ENCODE measurements at regions not wholly inside any gene's neighbourhood (a gene's known extent, or its start where the extent isn't known, plus 50 kb on each side); places are given as distances from the start of the nearest gene placed in this dataset.

GRCh38 chr2:898319-898718 lies 52.3 kb upstream of the SNTG2 start:
- no peak for TF ChIP-seq ZFX (IDR thresholded peaks at IDR 0.05; ENCODE audit: borderline replicate concordance)
- TF ChIP-seq, protein P1, sequence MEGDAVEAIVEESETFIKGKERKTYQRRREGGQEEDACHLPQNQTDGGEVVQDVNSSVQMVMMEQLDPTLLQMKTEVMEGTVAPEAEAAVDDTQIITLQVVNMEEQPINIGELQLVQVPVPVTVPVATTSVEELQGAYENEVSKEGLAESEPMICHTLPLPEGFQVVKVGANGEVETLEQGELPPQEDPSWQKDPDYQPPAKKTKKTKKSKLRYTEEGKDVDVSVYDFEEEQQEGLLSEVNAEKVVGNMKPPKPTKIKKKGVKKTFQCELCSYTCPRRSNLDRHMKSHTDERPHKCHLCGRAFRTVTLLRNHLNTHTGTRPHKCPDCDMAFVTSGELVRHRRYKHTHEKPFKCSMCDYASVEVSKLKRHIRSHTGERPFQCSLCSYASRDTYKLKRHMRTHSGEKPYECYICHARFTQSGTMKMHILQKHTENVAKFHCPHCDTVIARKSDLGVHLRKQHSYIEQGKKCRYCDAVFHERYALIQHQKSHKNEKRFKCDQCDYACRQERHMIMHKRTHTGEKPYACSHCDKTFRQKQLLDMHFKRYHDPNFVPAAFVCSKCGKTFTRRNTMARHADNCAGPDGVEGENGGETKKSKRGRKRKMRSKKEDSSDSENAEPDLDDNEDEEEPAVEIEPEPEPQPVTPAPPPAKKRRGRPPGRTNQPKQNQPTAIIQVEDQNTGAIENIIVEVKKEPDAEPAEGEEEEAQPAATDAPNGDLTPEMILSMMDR (IDR thresholded peaks at IDR 0.05) = peak; percentile 32
- no peak overlapping the region for H3K27ac ChIP-seq

DNA sequence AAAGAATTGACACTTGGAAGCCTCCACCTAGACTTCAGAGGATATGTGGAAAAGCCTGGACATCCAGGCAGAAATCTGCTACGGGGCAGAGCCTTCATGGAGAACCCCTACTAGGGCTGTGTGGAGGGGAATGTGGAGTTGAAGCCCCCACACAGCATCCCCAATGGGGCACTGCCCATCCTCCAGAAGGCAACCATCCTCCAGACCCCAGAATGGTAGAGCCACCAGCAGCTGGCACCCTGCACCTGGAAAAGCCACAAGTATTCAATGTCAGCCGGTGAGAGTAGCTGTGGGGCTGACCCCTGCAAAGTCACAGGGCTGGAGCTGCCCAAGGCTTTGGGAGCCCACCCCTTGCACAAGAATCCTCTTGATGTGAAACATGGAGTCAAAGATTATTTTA lies 53.6 kb upstream of the SNTG2 start:
- H3K27ac ChIP-seq = no peak overlapping the region
- TF ChIP-seq, protein P1 (IDR thresholded peaks at IDR 0.05) = no peak
- TF ChIP-seq ZFX (IDR thresholded peaks at IDR 0.05; ENCODE audit: borderline replicate concordance) = no peak

DNA sequence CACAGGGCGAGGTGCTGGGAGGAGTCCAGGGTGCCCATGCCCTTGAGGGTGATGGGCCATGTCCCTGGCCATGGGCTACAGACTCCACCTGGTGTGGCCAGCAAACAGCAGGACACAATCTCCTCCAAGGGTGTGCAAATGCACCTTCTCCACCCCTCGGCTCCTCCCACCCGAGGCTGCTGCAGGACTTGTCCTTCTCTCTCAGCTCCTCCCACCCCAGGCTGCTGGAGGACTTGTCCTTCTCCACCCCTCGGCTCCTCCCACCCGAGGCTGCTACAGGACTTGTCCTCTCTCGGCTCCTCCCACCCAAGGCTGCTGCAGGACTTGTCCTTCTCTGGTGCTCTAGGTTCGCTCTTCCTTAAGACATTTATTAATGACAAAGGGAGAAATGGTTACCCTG lies 57.3 kb upstream of the SNTG2 start:
- H3K27ac ChIP-seq = no peak overlapping the region
- TF ChIP-seq, protein P1 (IDR thresholded peaks at IDR 0.05) = no peak
- TF ChIP-seq ZFX (IDR thresholded peaks at IDR 0.05; ENCODE audit: borderline replicate concordance) = no peak

DNA sequence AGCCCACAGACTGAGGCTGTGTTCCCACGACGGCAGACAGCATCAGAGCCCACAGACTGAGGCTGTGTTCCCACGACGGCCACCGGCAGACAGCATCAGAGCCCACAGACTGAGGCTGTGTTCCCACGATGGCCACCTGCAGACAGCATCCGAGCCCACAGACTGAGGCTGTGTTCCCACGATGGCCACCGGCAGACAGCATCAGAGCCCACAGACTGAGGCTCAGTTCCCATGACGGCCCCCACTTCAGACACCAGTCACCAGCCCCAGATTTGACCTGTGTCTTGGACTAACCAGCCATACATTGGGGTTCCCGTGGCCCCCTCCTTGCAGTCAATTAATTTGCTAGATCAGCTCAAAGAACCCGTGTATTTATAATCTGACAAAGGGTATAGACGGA lies 57.8 kb upstream of the SNTG2 start:
- TF ChIP-seq, protein P1 (IDR thresholded peaks at IDR 0.05) = no peak
- no peak for TF ChIP-seq ZFX (IDR thresholded peaks at IDR 0.05; ENCODE audit: borderline replicate concordance)

DNA sequence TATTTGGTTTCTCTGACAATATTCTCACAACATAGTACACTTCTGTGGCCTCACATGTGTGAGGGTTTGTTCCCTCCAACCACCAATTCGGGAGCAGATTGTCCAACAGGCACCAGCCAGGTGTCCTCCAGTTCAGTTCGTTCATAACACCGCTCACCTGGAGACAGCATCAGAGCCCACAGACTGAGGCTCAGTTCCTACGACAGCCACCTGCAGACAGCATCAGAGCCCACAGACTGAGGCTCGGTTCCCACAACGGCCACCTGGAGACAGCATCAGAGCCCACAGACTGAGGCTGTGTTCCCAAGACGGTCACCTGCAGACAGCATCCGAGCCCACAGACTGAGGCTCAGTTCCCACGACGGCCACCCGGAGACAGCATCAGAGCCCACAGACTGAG lies 58.2 kb upstream of the SNTG2 start:
- H3K27ac ChIP-seq = no peak overlapping the region
- TF ChIP-seq, protein P1 (IDR thresholded peaks at IDR 0.05) = no peak
- TF ChIP-seq ZFX (IDR thresholded peaks at IDR 0.05; ENCODE audit: borderline replicate concordance) = no peak

More for the DNA sequence above, 57.8 kb upstream of the SNTG2 start:
- H3K27ac ChIP-seq = no peak overlapping the region

DNA sequence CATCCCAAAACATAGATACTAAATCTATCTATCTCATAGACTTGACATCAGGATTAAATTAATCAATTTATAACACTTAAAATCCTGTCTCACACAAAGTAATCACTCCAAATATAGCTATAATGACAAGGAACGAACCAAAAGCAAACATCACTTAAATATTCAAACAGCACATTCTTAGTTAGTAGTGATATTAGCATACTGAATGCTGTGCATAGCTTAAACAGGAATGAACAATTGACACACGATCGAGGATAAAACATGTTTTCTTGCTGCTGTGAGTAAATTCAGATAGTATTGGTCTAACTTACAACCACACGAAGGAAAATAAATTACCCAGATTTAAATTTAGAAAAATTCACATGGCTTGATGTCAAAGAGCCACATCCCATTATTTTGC lies 58.9 kb upstream of the SNTG2 start:
- TF ChIP-seq, protein P1 (IDR thresholded peaks at IDR 0.05) = no peak
- no peak for TF ChIP-seq ZFX (IDR thresholded peaks at IDR 0.05; ENCODE audit: borderline replicate concordance)
- H3K27ac ChIP-seq = no peak overlapping the region

GRCh38 chr2:890791-891190 lies 59.9 kb upstream of the SNTG2 start:
- TF ChIP-seq, protein P1 (IDR thresholded peaks at IDR 0.05) = no peak
- no peak for TF ChIP-seq ZFX (IDR thresholded peaks at IDR 0.05; ENCODE audit: borderline replicate concordance)
- no peak overlapping the region for H3K27ac ChIP-seq

Data from 22Rv1 (cell line).